ENCODE measurements at regions not wholly inside any gene's neighbourhood (a gene's known extent, or its start where the extent isn't known, plus 50 kb on each side); places are given as distances from the start of the nearest gene placed in this dataset.
"Not testable (repeated sequence)": the region's sequence is repeated elsewhere in the genome, so short reads cannot be mapped to it uniquely, and the experiment has no call there.

- TF ChIP-seq CTCF (IDR thresholded peaks at IDR 0.05; ENCODE audit: low read depth, low read length): no peak
- DNase-seq (ENCODE audit: extremely low read depth, low read depth): no peak
Observed at GRCh38 chr3:95738045-95738444, 1076.3 kb upstream of the EPHA6 start.

- not testable (repeated sequence) for DNase-seq (ENCODE audit: extremely low read depth, low read depth)
Observed at GRCh38 chr3:95744896-95745295, 1069.5 kb upstream of the EPHA6 start.

GRCh38 chr3:95750097-95750496 is 1064.3 kb upstream of the EPHA6 start:
- TF ChIP-seq CTCF (IDR thresholded peaks at IDR 0.05; ENCODE audit: low read depth, low read length): no peak
- DNase-seq (ENCODE audit: extremely low read depth, low read depth): no peak

- TF ChIP-seq CTCF (IDR thresholded peaks at IDR 0.05; ENCODE audit: low read depth, low read length): no peak
- DNase-seq (ENCODE audit: extremely low read depth, low read depth): no peak
Observed at GRCh38 chr3:95751509-95751908, 1062.9 kb upstream of the EPHA6 start.

GRCh38 chr3:95752199-95752598 is 1062.2 kb upstream of the EPHA6 start:
- no peak for TF ChIP-seq CTCF (IDR thresholded peaks at IDR 0.05; ENCODE audit: low read depth, low read length)
- DNase-seq (ENCODE audit: extremely low read depth, low read depth): no peak

- DNase-seq (ENCODE audit: extremely low read depth, low read depth): no peak
Observed at GRCh38 chr3:95758707-95759106, 1055.7 kb upstream of the EPHA6 start.

GRCh38 chr3:95759614-95760301 is 1054.6 kb upstream of the EPHA6 start:
- no peak for DNase-seq (ENCODE audit: extremely low read depth, low read depth)
- TF ChIP-seq CTCF (IDR thresholded peaks at IDR 0.05; ENCODE audit: low read depth, low read length): no peak

More at GRCh38 chr3:95758707-95759106, 1055.7 kb upstream of the EPHA6 start:
- TF ChIP-seq CTCF (IDR thresholded peaks at IDR 0.05; ENCODE audit: low read depth, low read length): no peak

- no peak for TF ChIP-seq CTCF (IDR thresholded peaks at IDR 0.05; ENCODE audit: low read depth, low read length)
- no peak for DNase-seq (ENCODE audit: extremely low read depth, low read depth)
Observed at GRCh38 chr3:95775486-95776094, 1038.8 kb upstream of the EPHA6 start.

Measured in AG09319 (cell line).